ENCODE measurements at regions not wholly inside any gene's neighbourhood (a gene's known extent, or its start where the extent isn't known, plus 50 kb on each side); places are given as distances from the start of the nearest gene placed in this dataset.

- TF ChIP-seq CTCF (IDR thresholded peaks at IDR 0.05) (no peak), POLR2A (IDR thresholded peaks at IDR 0.05) (no peak), POLR2AphosphoS5 (IDR thresholded peaks at IDR 0.05) (no peak)
These were observed 884.2 kb downstream of the GLUD2 start for GRCh38 chrX:121931567-121931966.
